C4-2B (cell line): ENCODE measurements at regions not wholly inside any gene's neighbourhood (a gene's known extent, or its start where the extent isn't known, plus 50 kb on each side); places are given as distances from the start of the nearest gene placed in this dataset.

ENCODE experiments used
- CTCF ChIP-seq: fragments of 450-650 bp; conservative IDR thresholded peaks from 2 replicates; pipeline ENCODE4 v1.5.1; 2017; ENCODE audit warnings: mild to moderate bottlenecking
- ZFX ChIP-seq: fragments of 450-650 bp; IDR thresholded peaks from 2 replicates; pipeline ENCODE4 v1.6.1; 2017

- TF ChIP-seq CTCF (no peak), ZFX (no peak)
Measured at GRCh38 chr11:80925321-80925720, 1484.5 kb upstream of the TENM4 start.
